ENCODE measurements at regions not wholly inside any gene's neighbourhood (a gene's known extent, or its start where the extent isn't known, plus 50 kb on each side); places are given as distances from the start of the nearest gene placed in this dataset.

DNA sequence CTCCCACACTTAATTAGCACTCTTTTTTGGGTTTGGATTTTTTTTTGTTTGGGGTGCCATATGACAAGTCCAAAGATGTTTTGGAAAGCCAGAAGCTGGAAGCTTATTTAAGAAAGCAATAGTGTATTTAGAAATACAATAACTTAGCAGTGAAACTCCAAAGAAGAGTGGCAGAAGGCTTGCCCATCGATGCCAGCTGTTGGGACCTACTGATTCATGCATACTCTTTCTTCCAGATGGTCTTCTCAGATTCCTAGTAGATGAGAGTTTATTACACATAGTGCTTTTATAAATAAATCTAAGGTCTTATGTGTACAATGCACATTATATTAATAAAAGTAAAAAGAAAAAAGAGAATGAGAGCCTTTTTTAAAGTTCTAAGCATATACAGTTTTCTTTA, 374.6 kb downstream of the OSTF1 start:
- Histone ChIP-seq H3K27ac (ENCODE audit: low read depth, low read length) (no peak overlapping the region), H3K27me3 (ENCODE audit: control insufficient read depth, insufficient read depth, low read length) (no peaks in the 10 kb centered on the region), H3K4me3 (ENCODE audit: low read depth, low read length) (no peak overlapping the region), H3K9me3 (ENCODE audit: control insufficient read depth, insufficient read depth, low read length) (no peaks in the 10 kb centered on the region), H3K36me3 (ENCODE audit: control insufficient read depth, insufficient read depth, low read length) (no peaks in the 10 kb centered on the region), H3K4me1 (ENCODE audit: control insufficient read depth, insufficient read depth, low read length) (no peaks in the 10 kb centered on the region)
- WGBS (ENCODE audit: insufficient coverage), result no CpG with 5 or more reads among the region's 1 CpG
- DNase-seq (ENCODE audit: low read depth in 4 of 6, low spot score in 6 of 6), result no peak

DNA sequence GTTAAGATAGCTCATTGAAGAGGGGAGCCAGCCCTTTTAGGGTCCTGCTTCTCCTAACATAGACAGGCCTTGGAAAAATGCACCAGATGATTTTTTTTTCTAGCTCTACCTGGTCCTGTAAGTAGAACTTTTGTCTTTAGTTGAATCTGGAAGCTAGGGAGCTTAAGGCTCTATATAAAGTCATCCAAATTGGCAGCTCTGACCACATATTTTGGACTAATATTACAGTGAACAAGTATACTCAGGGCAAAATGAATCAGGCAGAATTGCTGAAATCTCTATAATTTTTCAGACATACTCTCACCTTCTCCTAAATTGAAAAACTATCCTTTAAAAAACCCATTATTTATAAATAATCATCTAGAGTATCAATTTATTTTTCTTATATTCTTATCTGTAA, 375.6 kb downstream of the OSTF1 start:
- no peaks in the 10 kb centered on the region for H3K4me1 ChIP-seq (ENCODE audit: control insufficient read depth, insufficient read depth, low read length)
- no peak overlapping the region for H3K27ac ChIP-seq (ENCODE audit: low read depth, low read length)
- no peaks in the 10 kb centered on the region for H3K9me3 ChIP-seq (ENCODE audit: control insufficient read depth, insufficient read depth, low read length)
- DNase-seq (ENCODE audit: low read depth in 4 of 6, low spot score in 6 of 6), result no peak
- no peaks in the 10 kb centered on the region for H3K27me3 ChIP-seq (ENCODE audit: control insufficient read depth, insufficient read depth, low read length)
- no peaks in the 10 kb centered on the region for H3K36me3 ChIP-seq (ENCODE audit: control insufficient read depth, insufficient read depth, low read length)
- H3K4me3 ChIP-seq (ENCODE audit: low read depth, low read length), result no peak overlapping the region

DNA sequence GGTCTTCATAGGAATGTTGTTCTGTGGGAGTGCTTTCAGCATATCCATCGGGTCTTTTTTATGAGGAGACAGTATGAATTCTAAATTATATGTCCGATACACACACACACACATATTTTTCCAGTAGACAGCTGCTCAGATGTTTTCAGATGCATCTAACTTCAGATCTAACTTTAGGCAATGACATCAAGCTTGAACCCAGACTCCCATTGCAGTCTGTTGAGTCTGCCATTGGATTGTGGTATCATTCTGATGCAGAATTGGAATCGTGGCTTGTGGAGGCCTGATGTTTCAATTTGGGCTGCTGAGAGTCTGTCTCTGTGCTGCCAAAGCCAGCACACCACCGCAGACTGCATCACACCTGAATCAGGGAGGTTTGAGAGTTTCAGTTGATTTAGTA, 376.4 kb downstream of the OSTF1 start:
- Histone ChIP-seq H3K27ac (ENCODE audit: low read depth, low read length) (no peak overlapping the region), H3K4me3 (ENCODE audit: low read depth, low read length) (no peak overlapping the region), H3K27me3 (ENCODE audit: control insufficient read depth, insufficient read depth, low read length) (no peaks in the 10 kb centered on the region), H3K36me3 (ENCODE audit: control insufficient read depth, insufficient read depth, low read length) (no peaks in the 10 kb centered on the region), H3K9me3 (ENCODE audit: control insufficient read depth, insufficient read depth, low read length) (no peaks in the 10 kb centered on the region), H3K4me1 (ENCODE audit: control insufficient read depth, insufficient read depth, low read length) (no peaks in the 10 kb centered on the region)
- WGBS (ENCODE audit: insufficient coverage), result no CpG with 5 or more reads among the region's 4 CpGs
- DNase-seq (ENCODE audit: low read depth in 4 of 6, low spot score in 6 of 6), result no peak

- H3K27me3 ChIP-seq (ENCODE audit: control insufficient read depth, insufficient read depth, low read length), result no peaks in the 10 kb centered on the region
- no peaks in the 10 kb centered on the region for H3K4me1 ChIP-seq (ENCODE audit: control insufficient read depth, insufficient read depth, low read length)
- WGBS (ENCODE audit: insufficient coverage), result 90% methylated on average over 2 of the region's 2 CpGs
- peak in 1 of 6 donors; percentile 64 for DNase-seq (ENCODE audit: low read depth in 4 of 6, low spot score in 6 of 6)
- no peaks in the 10 kb centered on the region for H3K36me3 ChIP-seq (ENCODE audit: control insufficient read depth, insufficient read depth, low read length)
- H3K4me3 ChIP-seq (ENCODE audit: low read depth, low read length), result no peak overlapping the region
- no peak overlapping the region for H3K27ac ChIP-seq (ENCODE audit: low read depth, low read length)
- H3K9me3 ChIP-seq (ENCODE audit: control insufficient read depth, insufficient read depth, low read length), result no peaks in the 10 kb centered on the region
Observed at GRCh38 chr9:75467142-75467541, 378.8 kb downstream of the OSTF1 start.

DNA sequence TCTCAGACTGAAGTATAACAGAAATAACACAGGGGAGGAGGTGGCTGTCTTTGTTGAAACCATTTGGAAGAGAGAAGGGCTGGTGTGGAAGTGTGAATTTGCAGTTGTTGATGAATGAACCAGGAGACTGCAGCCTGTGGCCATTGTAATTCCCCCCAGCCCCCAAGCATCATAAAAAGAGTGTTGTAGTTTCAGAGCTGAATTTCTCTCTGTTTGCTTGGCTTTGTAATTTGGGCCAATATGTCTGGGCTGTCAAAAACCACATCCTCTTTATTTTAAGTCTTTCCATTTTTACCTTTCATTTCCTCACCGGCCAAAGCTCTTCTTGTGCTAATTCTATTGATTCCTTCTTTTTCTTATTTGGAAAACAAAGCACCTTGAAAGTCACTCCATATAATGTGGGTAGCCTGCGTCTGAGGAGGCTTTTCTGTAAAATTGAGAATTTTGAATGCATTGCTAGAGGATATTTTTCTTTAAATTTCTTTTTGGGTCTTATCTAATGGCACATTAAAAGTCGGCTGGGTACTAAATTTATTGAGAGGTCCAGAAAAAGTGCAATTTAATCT, 383.3 kb downstream of the OSTF1 start:
- Histone ChIP-seq H3K27me3 (ENCODE audit: control insufficient read depth, insufficient read depth, low read length) (no peaks in the 10 kb centered on the region), H3K9me3 (ENCODE audit: control insufficient read depth, insufficient read depth, low read length) (no peaks in the 10 kb centered on the region), H3K27ac (ENCODE audit: low read depth, low read length) (no peak overlapping the region), H3K4me1 (ENCODE audit: control insufficient read depth, insufficient read depth, low read length) (no peaks in the 10 kb centered on the region), H3K36me3 (ENCODE audit: control insufficient read depth, insufficient read depth, low read length) (no peaks in the 10 kb centered on the region), H3K4me3 (ENCODE audit: low read depth, low read length) (no peak overlapping the region)
- DNase-seq (ENCODE audit: low read depth in 4 of 6, low spot score in 6 of 6), result no peak
- WGBS (ENCODE audit: insufficient coverage), result no CpG with 5 or more reads among the region's 3 CpGs

DNA sequence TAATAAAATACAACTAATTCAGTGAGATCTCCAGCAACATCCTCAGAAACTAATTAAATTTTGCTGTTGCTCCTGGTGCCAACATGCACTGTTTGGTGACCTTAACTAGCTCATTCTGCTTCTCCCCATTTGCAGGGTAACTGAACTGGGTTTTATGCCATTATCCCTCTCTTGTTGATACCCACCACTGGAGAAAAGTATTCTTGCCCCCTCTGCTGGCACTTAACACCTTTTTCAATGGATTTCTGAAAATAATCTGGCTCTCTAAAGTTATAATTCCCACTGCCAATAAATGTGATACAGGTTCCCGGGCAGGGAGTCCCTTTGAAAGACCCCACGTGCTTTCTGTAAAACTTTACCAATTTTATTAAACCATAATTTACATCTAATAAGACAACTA, 394.3 kb downstream of the OSTF1 start:
- H3K27me3 ChIP-seq (ENCODE audit: control insufficient read depth, insufficient read depth, low read length), result no peaks in the 10 kb centered on the region
- no CpG with 5 or more reads among the region's 2 CpGs for WGBS (ENCODE audit: insufficient coverage)
- no peak overlapping the region for H3K4me3 ChIP-seq (ENCODE audit: low read depth, low read length)
- H3K9me3 ChIP-seq (ENCODE audit: control insufficient read depth, insufficient read depth, low read length), result no peaks in the 10 kb centered on the region
- no peak overlapping the region for H3K27ac ChIP-seq (ENCODE audit: low read depth, low read length)
- no peaks in the 10 kb centered on the region for H3K4me1 ChIP-seq (ENCODE audit: control insufficient read depth, insufficient read depth, low read length)
- DNase-seq (ENCODE audit: low read depth in 4 of 6, low spot score in 6 of 6), result no peak
- H3K36me3 ChIP-seq (ENCODE audit: control insufficient read depth, insufficient read depth, low read length), result no peaks in the 10 kb centered on the region

- no peak for DNase-seq (ENCODE audit: low read depth in 4 of 6, low spot score in 6 of 6)
- Histone ChIP-seq H3K27me3 (ENCODE audit: control insufficient read depth, insufficient read depth, low read length) (no peaks in the 10 kb centered on the region), H3K9me3 (ENCODE audit: control insufficient read depth, insufficient read depth, low read length) (no peaks in the 10 kb centered on the region), H3K4me3 (ENCODE audit: low read depth, low read length) (no peak overlapping the region), H3K4me1 (ENCODE audit: control insufficient read depth, insufficient read depth, low read length) (peaks cover 7% of the 10 kb centered on the region), H3K27ac (ENCODE audit: low read depth, low read length) (no peak overlapping the region), H3K36me3 (ENCODE audit: control insufficient read depth, insufficient read depth, low read length) (no peaks in the 10 kb centered on the region)
- no CpG with 5 or more reads among the region's 2 CpGs for WGBS (ENCODE audit: insufficient coverage)
Observed at GRCh38 chr9:75483636-75484035, 395.3 kb downstream of the OSTF1 start.

GRCh38 chr9:75487856-75488718, 399.8 kb downstream of the OSTF1 start:
- WGBS (ENCODE audit: insufficient coverage), result 45% methylated on average over 3 of the region's 5 CpGs
- Histone ChIP-seq H3K9me3 (ENCODE audit: control insufficient read depth, insufficient read depth, low read length) (no peaks in the 10 kb centered on the region), H3K36me3 (ENCODE audit: control insufficient read depth, insufficient read depth, low read length) (no peaks in the 10 kb centered on the region), H3K4me3 (ENCODE audit: low read depth, low read length) (no peak overlapping the region), H3K27me3 (ENCODE audit: control insufficient read depth, insufficient read depth, low read length) (no peaks in the 10 kb centered on the region), H3K4me1 (ENCODE audit: control insufficient read depth, insufficient read depth, low read length) (peaks cover 7% of the 10 kb centered on the region), H3K27ac (ENCODE audit: low read depth, low read length) (no peak overlapping the region)
- DNase-seq (ENCODE audit: low read depth in 4 of 6, low spot score in 6 of 6), result no peak

- Histone ChIP-seq H3K4me1 (ENCODE audit: control insufficient read depth, insufficient read depth, low read length) (peaks cover 7% of the 10 kb centered on the region), H3K27me3 (ENCODE audit: control insufficient read depth, insufficient read depth, low read length) (no peaks in the 10 kb centered on the region), H3K36me3 (ENCODE audit: control insufficient read depth, insufficient read depth, low read length) (no peaks in the 10 kb centered on the region), H3K4me3 (ENCODE audit: low read depth, low read length) (no peak overlapping the region), H3K9me3 (ENCODE audit: control insufficient read depth, insufficient read depth, low read length) (no peaks in the 10 kb centered on the region), H3K27ac (ENCODE audit: low read depth, low read length) (no peak overlapping the region)
- DNase-seq (ENCODE audit: low read depth in 4 of 6, low spot score in 6 of 6), result peak; percentile 26 to 88 (median 58)
- WGBS (ENCODE audit: insufficient coverage), result 60% methylated on average over 5 of the region's 6 CpGs
Observed at GRCh38 chr9:75488719-75489110, 400.4 kb downstream of the OSTF1 start.

GRCh38 chr9:75490326-75490725, 400.1 kb upstream of the PCSK5 start:
- H3K4me3 ChIP-seq (ENCODE audit: low read depth, low read length), result no peak overlapping the region
- H3K36me3 ChIP-seq (ENCODE audit: control insufficient read depth, insufficient read depth, low read length), result no peaks in the 10 kb centered on the region
- peaks cover 7% of the 10 kb centered on the region for H3K4me1 ChIP-seq (ENCODE audit: control insufficient read depth, insufficient read depth, low read length)
- 100% methylated on average over 1 of the region's 2 CpGs for WGBS (ENCODE audit: insufficient coverage)
- H3K9me3 ChIP-seq (ENCODE audit: control insufficient read depth, insufficient read depth, low read length), result no peaks in the 10 kb centered on the region
- DNase-seq (ENCODE audit: low read depth in 4 of 6, low spot score in 6 of 6), result no peak
- no peak overlapping the region for H3K27ac ChIP-seq (ENCODE audit: low read depth, low read length)
- H3K27me3 ChIP-seq (ENCODE audit: control insufficient read depth, insufficient read depth, low read length), result no peaks in the 10 kb centered on the region
